ENCODE measurements at regions not wholly inside any gene's neighbourhood (a gene's known extent, or its start where the extent isn't known, plus 50 kb on each side); places are given as distances from the start of the nearest gene placed in this dataset.
"Not testable (repeated sequence)": the region's sequence is repeated elsewhere in the genome, so short reads cannot be mapped to it uniquely, and the experiment has no call there.

GRCh38 chr16:10280262-10281170 is 98.3 kb upstream of the GRIN2A start:
- DNase-seq (ENCODE audit: extremely low read depth, low read depth), result no peak
- no peak for TF ChIP-seq CTCF (IDR thresholded peaks at IDR 0.05; ENCODE audit: low read depth, low read length)

- no peak for DNase-seq (ENCODE audit: extremely low read depth, low read depth)
- TF ChIP-seq CTCF (IDR thresholded peaks at IDR 0.05; ENCODE audit: low read depth, low read length), result no peak
These were observed 100.1 kb upstream of the GRIN2A start for GRCh38 chr16:10282367-10282766.

GRCh38 chr16:10283246-10283645 is 101.0 kb upstream of the GRIN2A start:
- DNase-seq (ENCODE audit: extremely low read depth, low read depth), result not testable (repeated sequence)

GRCh38 chr16:10290467-10291105 is 95.3 kb upstream of the ATF7IP2 start:
- not testable (repeated sequence) for DNase-seq (ENCODE audit: extremely low read depth, low read depth)

GRCh38 chr16:10292197-10292596 is 93.7 kb upstream of the ATF7IP2 start:
- not testable (repeated sequence) for DNase-seq (ENCODE audit: extremely low read depth, low read depth)

- DNase-seq (ENCODE audit: extremely low read depth, low read depth), result not testable (repeated sequence)
These were observed 92.9 kb upstream of the ATF7IP2 start for GRCh38 chr16:10292976-10293375.

- DNase-seq (ENCODE audit: extremely low read depth, low read depth), result not testable (repeated sequence)
These were observed 91.7 kb upstream of the ATF7IP2 start for GRCh38 chr16:10294153-10294552.

GRCh38 chr16:10296956-10297340 is 88.9 kb upstream of the ATF7IP2 start:
- no peak for TF ChIP-seq CTCF (IDR thresholded peaks at IDR 0.05; ENCODE audit: low read depth, low read length)

GRCh38 chr16:10297341-10298006 is 88.4 kb upstream of the ATF7IP2 start:
- TF ChIP-seq CTCF (IDR thresholded peaks at IDR 0.05; ENCODE audit: low read depth, low read length), result no peak
- DNase-seq (ENCODE audit: extremely low read depth, low read depth), result no peak

More at GRCh38 chr16:10296956-10297340, 88.9 kb upstream of the ATF7IP2 start:
- no peak for DNase-seq (ENCODE audit: extremely low read depth, low read depth)

- TF ChIP-seq CTCF (IDR thresholded peaks at IDR 0.05; ENCODE audit: low read depth, low read length), result no peak
These were observed 85.0 kb upstream of the ATF7IP2 start for GRCh38 chr16:10300905-10301304.

GRCh38 chr16:10301547-10301946 is 84.3 kb upstream of the ATF7IP2 start:
- DNase-seq (ENCODE audit: extremely low read depth, low read depth), result not testable (repeated sequence)

More at GRCh38 chr16:10300905-10301304, 85.0 kb upstream of the ATF7IP2 start:
- DNase-seq (ENCODE audit: extremely low read depth, low read depth), result no peak
